SK-N-SH (cell line): ENCODE measurements at regions not wholly inside any gene's neighbourhood (a gene's known extent, or its start where the extent isn't known, plus 50 kb on each side); places are given as distances from the start of the nearest gene placed in this dataset.

Experiments
- CTCF ChIA-PET: fragments of 300-600, 350-600 bp; formaldehyde crosslinking; extraction: SDS; loops from one replicate; lab custom pipeline; 2021; lab: Yijun Ruan, JAX
- POLR2A ChIA-PET: fragments of 350-600 bp; sonication (Branson Sonifier 250); formaldehyde crosslinking; extraction: SDS; loops from one replicate; lab custom pipeline; 2020; ENCODE audit warnings: antibody characterized with exemption, inconsistent platforms; lab: Yijun Ruan, JAX
- DNase-seq: peaks from one replicate; pipeline ENCODE4 v3.0.0; 2012
- H2AFZ ChIP-seq: fragments of 200-600 bp; sonication (generic); 2 replicates; pipeline ENCODE4 v1.8.1; 2016; ENCODE audit warnings: antibody characterized with exemption, mild to moderate bottlenecking, low read depth
- H3F3A ChIP-seq: fragments of 200-600 bp; sonication (generic); replicated peaks from 2 replicates; pipeline ENCODE3; 2016; ENCODE audit warnings: antibody characterized with exemption, mild to moderate bottlenecking; ENCODE audit not compliant: insufficient read depth
- H3K27ac ChIP-seq, 2 experiments: fragments of 200-500 bp in 1 of 2; fragments of 200-600 bp in 1 of 2; sonication (Bioruptor generic) in 1 of 2; sonication (generic), shearing (Covaris generic) in 1 of 2; 2 replicates each; pipeline versions ENCODE4 v1.5.1 to v1.6.1; 2014 to 2016; ENCODE audit warnings: low read depth in 2 of 2, inconsistent platforms in 1 of 2, low read length in 1 of 2, mild to moderate bottlenecking in 1 of 2, mixed read lengths in 1 of 2
- H3K27me3 ChIP-seq: fragments of 200-600 bp; sonication (generic), shearing (Covaris generic); 2 replicates; pipeline ENCODE4 v1.6.1; 2016; ENCODE audit warnings: mixed run types; ENCODE audit not compliant: insufficient read depth
- H3K36me3 ChIP-seq, 2 experiments: fragments of 200-500 bp in 1 of 2; fragments of 200-600 bp in 1 of 2; sonication (Bioruptor generic) in 1 of 2; sonication (generic) in 1 of 2; replicated peaks in 1 of 2; 2 replicates each; pipeline versions ENCODE3 to v1.5.1; 2014 to 2016; ENCODE audit warnings: low read length in 1 of 2, mild to moderate bottlenecking in 1 of 2; ENCODE audit not compliant: insufficient read depth in 2 of 2, control insufficient read depth in 1 of 2
- H3K4me1 ChIP-seq, 2 experiments: fragments of 200-500 bp in 1 of 2; fragments of 200-600 bp in 1 of 2; sonication (Bioruptor generic) in 1 of 2; sonication (generic), shearing (Covaris generic) in 1 of 2; 2 replicates each; pipeline versions ENCODE4 v1.5.1 to v1.6.1; 2014 to 2016; ENCODE audit warnings: low read depth in 1 of 2, low read length in 1 of 2, mixed run types in 1 of 2; ENCODE audit not compliant: insufficient read depth in 2 of 2, control insufficient read depth in 1 of 2
- H3K4me2 ChIP-seq: fragments of 200-600 bp; sonication (generic), shearing (Covaris generic); 2 replicates; pipeline ENCODE4 v1.6.1; 2017; ENCODE audit warnings: mixed run types
- H3K4me3 ChIP-seq, 2 experiments: fragments of 200-500 bp in 1 of 2; fragments of 200-600 bp in 1 of 2; sonication (Bioruptor generic) in 1 of 2; sonication (generic), shearing (Covaris generic) in 1 of 2; 2 replicates each; pipeline versions ENCODE4 v1.5.1 to v1.8.1; 2014 to 2016; ENCODE audit warnings: low read depth in 2 of 2, inconsistent platforms in 1 of 2, low read length in 1 of 2, mild to moderate bottlenecking in 1 of 2, mixed read lengths in 1 of 2, moderate library complexity in 1 of 2
- H3K79me2 ChIP-seq: fragments of 200-600 bp; sonication (generic); 2 replicates; pipeline ENCODE4 v1.8.1; 2017; ENCODE audit warnings: mild to moderate bottlenecking; ENCODE audit not compliant: insufficient read depth
- H3K9ac ChIP-seq: fragments of 200-600 bp; sonication (generic); 2 replicates; pipeline ENCODE4 v1.6.1; 2017; ENCODE audit warnings: mixed run types
- H3K9me2 ChIP-seq: fragments of 200-600 bp; sonication (generic); 2 replicates; pipeline ENCODE4 v1.6.1; 2017; ENCODE audit warnings: mixed run types
- H3K9me3 ChIP-seq: fragments of 200-600 bp; sonication (generic); 2 replicates; pipeline ENCODE4 v1.6.1; 2017; ENCODE audit warnings: mixed run types, mild to moderate bottlenecking, moderate library complexity
- H4K20me1 ChIP-seq: fragments of 200-600 bp; sonication (generic); 2 replicates; pipeline ENCODE4 v1.6.1; 2017; ENCODE audit warnings: mild to moderate bottlenecking, mixed run types; ENCODE audit not compliant: insufficient read depth
- CHD2 ChIP-seq: fragments of 150-350 bp; IDR thresholded peaks from 2 replicates; pipeline ENCODE4 v1.6.1; 2018; ENCODE audit warnings: low read length; ENCODE audit not compliant: partially characterized antibody
- EP300 ChIP-seq, 2 experiments: IDR thresholded peaks; 2 replicates each; pipeline versions ENCODE4 v1.4.0 to v1.6.1; 2012; ENCODE audit warnings: borderline replicate concordance in 1 of 2, low read depth in 1 of 2, low read length in 1 of 2
- FOXM1 ChIP-seq: IDR thresholded peaks from 2 replicates; pipeline ENCODE4 v1.4.0; 2012; ENCODE audit warnings: low read depth, mild to moderate bottlenecking
- JUND ChIP-seq: IDR thresholded peaks from 2 replicates; pipeline ENCODE4 v1.4.0; 2012
- POLR2AphosphoS5 ChIP-seq: IDR thresholded peaks from 2 replicates; pipeline ENCODE4 v1.6.1; 2012; ENCODE audit warnings: low read depth, low read length
- RFX5 ChIP-seq: IDR thresholded peaks from 2 replicates; pipeline ENCODE4 v1.6.1; 2012; ENCODE audit warnings: mild to moderate bottlenecking, improper control_type of control experiment, low read length
- RXRA ChIP-seq: IDR thresholded peaks from 2 replicates; pipeline ENCODE4 v1.4.0; 2012; ENCODE audit warnings: low read depth, mild to moderate bottlenecking, borderline replicate concordance
- SIN3A ChIP-seq: IDR thresholded peaks from 2 replicates; pipeline ENCODE4 v1.6.1; 2012; ENCODE audit warnings: low read depth, mild to moderate bottlenecking, low read length, moderate library complexity, borderline replicate concordance
- TCF12 ChIP-seq: IDR thresholded peaks from 2 replicates; pipeline ENCODE4 v1.4.0; 2012
- TEAD4 ChIP-seq: IDR thresholded peaks from 2 replicates; pipeline ENCODE4 v1.4.0; 2012; ENCODE audit warnings: mild to moderate bottlenecking, borderline replicate concordance; ENCODE audit not compliant: insufficient read depth
- YY1 ChIP-seq: IDR thresholded peaks from 2 replicates; pipeline ENCODE4 v1.4.0; 2012; ENCODE audit warnings: low read depth, mild to moderate bottlenecking
- WGBS: methylation state at CpG from one replicate; pipeline ENCODE4 v1.1.6; 2017; ENCODE audit warnings: low lambda C conversion rate; 5-methylcytosine and 5-hydroxymethylcytosine counted together
- TF ChIP-seq, protein P1 (sequence below): IDR thresholded peaks from 2 replicates; pipeline ENCODE4 v1.4.0; 2012; ENCODE audit warnings: low read depth, borderline replicate concordance
- TF ChIP-seq, protein P2 (sequence below): IDR thresholded peaks from 2 replicates; pipeline ENCODE4; 2012
- TF ChIP-seq, protein P3 (sequence below): IDR thresholded peaks from 2 replicates; pipeline ENCODE4 v1.4.0; 2012; ENCODE audit warnings: low read depth
- TF ChIP-seq, protein P4 (sequence below): IDR thresholded peaks from 2 replicates; pipeline ENCODE4 v1.6.1; 2012; ENCODE audit warnings: mild to moderate bottlenecking, low read depth, low read length, moderate library complexity
- TF ChIP-seq, protein P5 (sequence below): fragments of 200-600 bp; sonication (generic); IDR thresholded peaks from 2 replicates; pipeline ENCODE4 v1.6.1; 2017; ENCODE audit warnings: antibody characterized with exemption, mild to moderate bottlenecking, moderate library complexity

DNA sequence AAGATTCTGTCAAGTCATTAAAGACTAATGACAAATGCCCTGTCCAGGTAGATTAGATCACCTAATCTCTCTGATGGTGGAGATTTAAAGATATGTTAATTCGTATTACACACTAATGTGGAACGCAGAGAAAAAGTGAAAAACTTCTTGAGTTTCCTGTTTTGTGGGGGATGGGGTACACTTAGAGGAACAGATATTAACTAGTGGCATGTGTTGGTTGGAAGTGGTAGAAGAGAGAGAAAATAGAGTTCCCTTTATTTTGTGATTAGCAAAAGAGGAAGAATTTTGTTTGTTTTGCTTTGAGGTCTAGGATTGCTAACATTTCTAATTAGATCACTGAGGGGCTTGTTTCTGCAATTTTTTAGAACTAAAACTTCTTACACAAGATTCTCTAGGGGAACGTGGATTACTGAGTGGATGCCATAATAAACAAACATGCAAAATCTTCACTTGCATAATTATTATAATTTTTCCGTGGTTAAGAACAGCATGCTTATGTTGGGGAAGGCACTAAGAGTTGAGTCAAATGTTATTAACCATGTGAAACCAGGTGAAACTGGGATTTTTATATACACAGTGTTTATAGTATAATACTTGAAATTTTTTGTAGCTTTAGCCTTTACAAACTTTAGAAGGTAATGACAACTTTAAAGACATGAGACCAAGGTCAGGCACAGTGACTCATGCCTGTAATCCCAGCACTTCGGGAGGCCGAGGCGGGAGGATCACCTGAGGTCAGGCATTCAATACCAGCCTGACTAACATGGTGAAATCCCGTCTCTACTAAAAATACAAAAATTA is 97.4 kb upstream of the STK17B start:
- no peak for DNase-seq
- H3K79me2 ChIP-seq: peaks cover 72% of the 10 kb centered on the region
- H2AFZ ChIP-seq: no peak overlapping the region
- WGBS: 62% methylated on average over 8 of the region's 8 CpGs
- ChIA-PET CTCF (interaction anchor here (0.6 to 1.6 kb wide), 2 partner anchors 9 to 29 kb away, joined by 3 to 8 read pairs; no protein-coding TSS in a partner anchor), POLR2A (no interaction called here)
- no peaks in the 10 kb centered on the region for H3K27me3 ChIP-seq
- H3K9me3 ChIP-seq: no peaks in the 10 kb centered on the region
- H3F3A ChIP-seq: peaks cover 58% of the 10 kb centered on the region
- peaks cover under 1% of the 10 kb centered on the region; the same call in 1 of the 2 replicates for H4K20me1 ChIP-seq
- H3K4me1 ChIP-seq: peaks cover 8 to 37% of the 10 kb centered on the region in 2 experiments; a peak in 3 of 4 replicates
- H3K9ac ChIP-seq: peak overlapping the region; percentile 47; the same call in 1 of the 2 replicates
- 0 out of 2 replicates have a peak, but pooled peaks have one; percentile 39 for TF ChIP-seq POLR2AphosphoS5
- peak; percentile 58 for TF ChIP-seq JUND
- TF ChIP-seq YY1: no peak
- TF ChIP-seq, protein P1, sequence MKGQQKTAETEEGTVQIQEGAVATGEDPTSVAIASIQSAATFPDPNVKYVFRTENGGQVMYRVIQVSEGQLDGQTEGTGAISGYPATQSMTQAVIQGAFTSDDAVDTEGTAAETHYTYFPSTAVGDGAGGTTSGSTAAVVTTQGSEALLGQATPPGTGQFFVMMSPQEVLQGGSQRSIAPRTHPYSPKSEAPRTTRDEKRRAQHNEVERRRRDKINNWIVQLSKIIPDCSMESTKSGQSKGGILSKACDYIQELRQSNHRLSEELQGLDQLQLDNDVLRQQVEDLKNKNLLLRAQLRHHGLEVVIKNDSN: no peak
- peak in 1 of 2 experiments; percentile 69; a peak in 2 of 4 replicates for TF ChIP-seq EP300 (IDR thresholded peaks at IDR 0.05; ENCODE audit: borderline replicate concordance in 1 of 2, low read depth in 1 of 2, low read length in 1 of 2)
- TF ChIP-seq TCF12: peak; percentile 53; the same call in 1 of the 2 replicates
- TF ChIP-seq, protein P2, sequence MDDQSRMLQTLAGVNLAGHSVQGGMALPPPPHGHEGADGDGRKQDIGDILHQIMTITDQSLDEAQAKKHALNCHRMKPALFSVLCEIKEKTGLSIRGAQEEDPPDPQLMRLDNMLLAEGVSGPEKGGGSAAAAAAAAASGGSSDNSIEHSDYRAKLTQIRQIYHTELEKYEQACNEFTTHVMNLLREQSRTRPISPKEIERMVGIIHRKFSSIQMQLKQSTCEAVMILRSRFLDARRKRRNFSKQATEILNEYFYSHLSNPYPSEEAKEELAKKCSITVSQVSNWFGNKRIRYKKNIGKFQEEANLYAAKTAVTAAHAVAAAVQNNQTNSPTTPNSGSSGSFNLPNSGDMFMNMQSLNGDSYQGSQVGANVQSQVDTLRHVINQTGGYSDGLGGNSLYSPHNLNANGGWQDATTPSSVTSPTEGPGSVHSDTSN: peak; percentile 73
- TF ChIP-seq, protein P3, sequence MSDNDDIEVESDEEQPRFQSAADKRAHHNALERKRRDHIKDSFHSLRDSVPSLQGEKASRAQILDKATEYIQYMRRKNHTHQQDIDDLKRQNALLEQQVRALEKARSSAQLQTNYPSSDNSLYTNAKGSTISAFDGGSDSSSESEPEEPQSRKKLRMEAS: no peak
- TF ChIP-seq CHD2: no peak
- peak; percentile 40; the same call in 1 of the 2 replicates for TF ChIP-seq TEAD4
- TF ChIP-seq FOXM1: no peak
- no peak for TF ChIP-seq SIN3A
- peak overlapping the region; percentile 9; the same call in 1 of the 2 replicates for H3K4me2 ChIP-seq
- H3K4me3 ChIP-seq: no peak overlapping the region
- H3K36me3 ChIP-seq: peaks cover 2 to 76% of the 10 kb centered on the region in 2 experiments
- H3K9me2 ChIP-seq: no peaks in the 10 kb centered on the region
- H3K27ac ChIP-seq: peak overlapping the region; percentile 11 to 99; a peak in 3 of 4 replicates

DNA sequence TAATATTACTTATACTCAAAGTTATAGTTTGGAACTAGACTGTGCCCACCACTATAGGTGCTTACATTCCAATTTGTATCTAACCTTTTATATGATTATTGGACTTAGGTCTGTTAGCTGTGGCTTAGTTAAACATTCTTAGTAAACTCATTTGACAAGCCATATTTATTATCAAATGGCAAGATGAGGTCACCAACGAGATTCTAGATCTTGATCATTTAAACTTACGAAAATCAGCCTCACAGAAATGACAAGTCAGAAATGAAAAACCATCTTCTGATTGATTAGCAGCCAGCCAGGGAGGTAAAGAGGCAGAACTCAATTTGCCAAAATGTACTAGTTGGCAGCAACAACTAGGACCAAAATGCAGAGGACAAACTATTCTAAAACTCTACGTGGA is 100.4 kb upstream of the STK17B start:
- peaks cover 13 to 50% of the 10 kb centered on the region in 2 experiments for H3K4me1 ChIP-seq
- peak overlapping the region in 1 of 2 experiments; percentile 99; a peak in 1 of 4 replicates for H3K27ac ChIP-seq
- no peak overlapping the region for H3K4me2 ChIP-seq
- no peak for DNase-seq
- CTCF ChIA-PET: interaction anchor here (1.5 to 2.0 kb wide), 2 partner anchors 12 to 194 kb away, joined by 6 read pairs; no protein-coding TSS in a partner anchor
- POLR2A ChIA-PET: no interaction called here
- no peak overlapping the region for H2AFZ ChIP-seq
- H3K4me3 ChIP-seq: no peak overlapping the region
- no peak overlapping the region for H3K9ac ChIP-seq
- TF ChIP-seq, protein P4, sequence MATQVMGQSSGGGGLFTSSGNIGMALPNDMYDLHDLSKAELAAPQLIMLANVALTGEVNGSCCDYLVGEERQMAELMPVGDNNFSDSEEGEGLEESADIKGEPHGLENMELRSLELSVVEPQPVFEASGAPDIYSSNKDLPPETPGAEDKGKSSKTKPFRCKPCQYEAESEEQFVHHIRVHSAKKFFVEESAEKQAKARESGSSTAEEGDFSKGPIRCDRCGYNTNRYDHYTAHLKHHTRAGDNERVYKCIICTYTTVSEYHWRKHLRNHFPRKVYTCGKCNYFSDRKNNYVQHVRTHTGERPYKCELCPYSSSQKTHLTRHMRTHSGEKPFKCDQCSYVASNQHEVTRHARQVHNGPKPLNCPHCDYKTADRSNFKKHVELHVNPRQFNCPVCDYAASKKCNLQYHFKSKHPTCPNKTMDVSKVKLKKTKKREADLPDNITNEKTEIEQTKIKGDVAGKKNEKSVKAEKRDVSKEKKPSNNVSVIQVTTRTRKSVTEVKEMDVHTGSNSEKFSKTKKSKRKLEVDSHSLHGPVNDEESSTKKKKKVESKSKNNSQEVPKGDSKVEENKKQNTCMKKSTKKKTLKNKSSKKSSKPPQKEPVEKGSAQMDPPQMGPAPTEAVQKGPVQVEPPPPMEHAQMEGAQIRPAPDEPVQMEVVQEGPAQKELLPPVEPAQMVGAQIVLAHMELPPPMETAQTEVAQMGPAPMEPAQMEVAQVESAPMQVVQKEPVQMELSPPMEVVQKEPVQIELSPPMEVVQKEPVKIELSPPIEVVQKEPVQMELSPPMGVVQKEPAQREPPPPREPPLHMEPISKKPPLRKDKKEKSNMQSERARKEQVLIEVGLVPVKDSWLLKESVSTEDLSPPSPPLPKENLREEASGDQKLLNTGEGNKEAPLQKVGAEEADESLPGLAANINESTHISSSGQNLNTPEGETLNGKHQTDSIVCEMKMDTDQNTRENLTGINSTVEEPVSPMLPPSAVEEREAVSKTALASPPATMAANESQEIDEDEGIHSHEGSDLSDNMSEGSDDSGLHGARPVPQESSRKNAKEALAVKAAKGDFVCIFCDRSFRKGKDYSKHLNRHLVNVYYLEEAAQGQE: no peak
- TF ChIP-seq YY1: no peak
- TF ChIP-seq, protein P5, sequence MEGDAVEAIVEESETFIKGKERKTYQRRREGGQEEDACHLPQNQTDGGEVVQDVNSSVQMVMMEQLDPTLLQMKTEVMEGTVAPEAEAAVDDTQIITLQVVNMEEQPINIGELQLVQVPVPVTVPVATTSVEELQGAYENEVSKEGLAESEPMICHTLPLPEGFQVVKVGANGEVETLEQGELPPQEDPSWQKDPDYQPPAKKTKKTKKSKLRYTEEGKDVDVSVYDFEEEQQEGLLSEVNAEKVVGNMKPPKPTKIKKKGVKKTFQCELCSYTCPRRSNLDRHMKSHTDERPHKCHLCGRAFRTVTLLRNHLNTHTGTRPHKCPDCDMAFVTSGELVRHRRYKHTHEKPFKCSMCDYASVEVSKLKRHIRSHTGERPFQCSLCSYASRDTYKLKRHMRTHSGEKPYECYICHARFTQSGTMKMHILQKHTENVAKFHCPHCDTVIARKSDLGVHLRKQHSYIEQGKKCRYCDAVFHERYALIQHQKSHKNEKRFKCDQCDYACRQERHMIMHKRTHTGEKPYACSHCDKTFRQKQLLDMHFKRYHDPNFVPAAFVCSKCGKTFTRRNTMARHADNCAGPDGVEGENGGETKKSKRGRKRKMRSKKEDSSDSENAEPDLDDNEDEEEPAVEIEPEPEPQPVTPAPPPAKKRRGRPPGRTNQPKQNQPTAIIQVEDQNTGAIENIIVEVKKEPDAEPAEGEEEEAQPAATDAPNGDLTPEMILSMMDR: no peak
- no peak for TF ChIP-seq FOXM1
- TF ChIP-seq RXRA: no peak
- TF ChIP-seq, protein P1: no peak
- TF ChIP-seq RFX5: no peak
- TF ChIP-seq, all 33 proteins: peak for 0
- WGBS: 58% methylated on average over 3 of the region's 3 CpGs
- H3K79me2 ChIP-seq: peaks cover 78% of the 10 kb centered on the region
- H4K20me1 ChIP-seq: peaks cover 9% of the 10 kb centered on the region; the same call in 1 of the 2 replicates
- H3K36me3 ChIP-seq: peaks cover 2 to 65% of the 10 kb centered on the region in 2 experiments
- no peaks in the 10 kb centered on the region for H3K27me3 ChIP-seq
- no peaks in the 10 kb centered on the region for H3K9me2 ChIP-seq
- H3F3A ChIP-seq: peaks cover 67% of the 10 kb centered on the region
- no peaks in the 10 kb centered on the region for H3K9me3 ChIP-seq
